ENCODE measurements at regions not wholly inside any gene's neighbourhood (a gene's known extent, or its start where the extent isn't known, plus 50 kb on each side); places are given as distances from the start of the nearest gene placed in this dataset.

GRCh38 chr12:130216031-130216430, 53.8 kb downstream of the FZD10 start:
- Histone ChIP-seq H3K4me3 (ENCODE audit: low read length) (no peak overlapping the region), H3K27me3 (ENCODE audit: control insufficient read depth, insufficient read depth) (no peaks in the 10 kb centered on the region), H3K4me1 (ENCODE audit: control insufficient read depth, insufficient read depth, low read length) (no peaks in the 10 kb centered on the region), H3K9me3 (ENCODE audit: control insufficient read depth, low read length) (no peaks in the 10 kb centered on the region), H3K27ac (ENCODE audit: low read length) (no peak overlapping the region)
- intact Hi-C loops (cut with DNase I), result no loop called here
- whole genome bisulfite sequencing, result 77% methylated on average over 9 of the region's 9 CpGs
- no peak for DNase-seq
- ATAC-seq, result no peak

- DNase-seq (no peak), ATAC-seq (no peak)
- Histone ChIP-seq H3K4me1 (ENCODE audit: control insufficient read depth, insufficient read depth, low read length) (no peaks in the 10 kb centered on the region), H3K27me3 (ENCODE audit: control insufficient read depth, insufficient read depth) (no peaks in the 10 kb centered on the region), H3K27ac (ENCODE audit: low read length) (no peak overlapping the region), H3K4me3 (ENCODE audit: low read length) (no peak overlapping the region), H3K9me3 (ENCODE audit: control insufficient read depth, low read length) (no peaks in the 10 kb centered on the region)
- intact Hi-C loops (cut with DNase I), result no loop called here
- 87% methylated on average over 12 of the region's 12 CpGs for WGBS
Observed at GRCh38 chr12:130218682-130219081, 56.4 kb downstream of the FZD10 start.

GRCh38 chr12:130219929-130220705, 57.9 kb downstream of the FZD10 start:
- Histone ChIP-seq H3K4me3 (ENCODE audit: low read length) (no peak overlapping the region), H3K27me3 (ENCODE audit: control insufficient read depth, insufficient read depth) (no peaks in the 10 kb centered on the region), H3K27ac (ENCODE audit: low read length) (no peak overlapping the region), H3K4me1 (ENCODE audit: control insufficient read depth, insufficient read depth, low read length) (no peaks in the 10 kb centered on the region), H3K9me3 (ENCODE audit: control insufficient read depth, low read length) (no peaks in the 10 kb centered on the region)
- 23% methylated on average over 15 of the region's 15 CpGs for WGBS
- no peak for ATAC-seq
- DNase-seq, result no peak
- intact Hi-C loops (cut with DNase I), result no loop called here

GRCh38 chr12:130220706-130221100, 58.4 kb downstream of the FZD10 start:
- WGBS, result 18% methylated on average over 9 of the region's 9 CpGs
- Histone ChIP-seq H3K27me3 (ENCODE audit: control insufficient read depth, insufficient read depth) (no peaks in the 10 kb centered on the region), H3K4me1 (ENCODE audit: control insufficient read depth, insufficient read depth, low read length) (no peaks in the 10 kb centered on the region), H3K9me3 (ENCODE audit: control insufficient read depth, low read length) (no peaks in the 10 kb centered on the region), H3K27ac (ENCODE audit: low read length) (no peak overlapping the region), H3K4me3 (ENCODE audit: low read length) (no peak overlapping the region)
- ATAC-seq, result no peak
- intact Hi-C loops (cut with DNase I), result no loop called here
- no peak for DNase-seq

GRCh38 chr12:130222519-130223218, 60.4 kb downstream of the FZD10 start:
- H3K4me1 ChIP-seq (ENCODE audit: control insufficient read depth, insufficient read depth, low read length), result no peaks in the 10 kb centered on the region
- no peak for ATAC-seq
- no peaks in the 10 kb centered on the region for H3K27me3 ChIP-seq (ENCODE audit: control insufficient read depth, insufficient read depth)
- no peak overlapping the region for H3K27ac ChIP-seq (ENCODE audit: low read length)
- no peak for DNase-seq
- intact Hi-C loops (cut with DNase I), result no loop called here
- 32% methylated on average over 23 of the region's 23 CpGs for WGBS
- H3K9me3 ChIP-seq (ENCODE audit: control insufficient read depth, low read length), result no peaks in the 10 kb centered on the region
- H3K4me3 ChIP-seq (ENCODE audit: low read length), result no peak overlapping the region

- WGBS, result 84% methylated on average over 6 of the region's 6 CpGs
- H3K4me1 ChIP-seq (ENCODE audit: control insufficient read depth, insufficient read depth, low read length), result no peaks in the 10 kb centered on the region
- no peaks in the 10 kb centered on the region for H3K27me3 ChIP-seq (ENCODE audit: control insufficient read depth, insufficient read depth)
- no peak overlapping the region for H3K4me3 ChIP-seq (ENCODE audit: low read length)
- DNase-seq, result no peak
- ATAC-seq, result no peak
- H3K27ac ChIP-seq (ENCODE audit: low read length), result no peak overlapping the region
- H3K9me3 ChIP-seq (ENCODE audit: control insufficient read depth, low read length), result no peaks in the 10 kb centered on the region
- intact Hi-C loops (cut with DNase I), result no loop called here
Observed at GRCh38 chr12:130223767-130224244, 61.5 kb downstream of the FZD10 start.

GRCh38 chr12:130224613-130225012, 62.3 kb downstream of the FZD10 start:
- Histone ChIP-seq H3K27me3 (ENCODE audit: control insufficient read depth, insufficient read depth) (no peaks in the 10 kb centered on the region), H3K27ac (ENCODE audit: low read length) (no peak overlapping the region)

GRCh38 chr12:130225347-130225746, 63.1 kb downstream of the FZD10 start:
- Histone ChIP-seq H3K9me3 (ENCODE audit: control insufficient read depth, low read length) (no peaks in the 10 kb centered on the region), H3K4me1 (ENCODE audit: control insufficient read depth, insufficient read depth, low read length) (no peaks in the 10 kb centered on the region), H3K27ac (ENCODE audit: low read length) (no peak overlapping the region), H3K27me3 (ENCODE audit: control insufficient read depth, insufficient read depth) (no peaks in the 10 kb centered on the region), H3K4me3 (ENCODE audit: low read length) (no peak overlapping the region)
- intact Hi-C loops (cut with DNase I), result no loop called here
- DNase-seq, result no peak
- WGBS, result 48% methylated on average over 6 of the region's 6 CpGs
- no peak for ATAC-seq

More at GRCh38 chr12:130224613-130225012, 62.3 kb downstream of the FZD10 start:
- Histone ChIP-seq H3K4me1 (ENCODE audit: control insufficient read depth, insufficient read depth, low read length) (no peaks in the 10 kb centered on the region), H3K9me3 (ENCODE audit: control insufficient read depth, low read length) (no peaks in the 10 kb centered on the region), H3K4me3 (ENCODE audit: low read length) (no peak overlapping the region)
- intact Hi-C loops (cut with DNase I), result no loop called here
- ATAC-seq (no peak), DNase-seq (no peak)
- WGBS, result 68% methylated on average over 14 of the region's 14 CpGs

GRCh38 chr12:130226126-130226525, 63.9 kb downstream of the FZD10 start:
- H3K27ac ChIP-seq (ENCODE audit: low read length), result no peak overlapping the region
- no peaks in the 10 kb centered on the region for H3K27me3 ChIP-seq (ENCODE audit: control insufficient read depth, insufficient read depth)
- no peaks in the 10 kb centered on the region for H3K4me1 ChIP-seq (ENCODE audit: control insufficient read depth, insufficient read depth, low read length)
- H3K4me3 ChIP-seq (ENCODE audit: low read length), result no peak overlapping the region
- ATAC-seq (no peak), DNase-seq (no peak)
- WGBS, result 68% methylated on average over 11 of the region's 11 CpGs
- intact Hi-C loops (cut with DNase I), result no loop called here
- H3K9me3 ChIP-seq (ENCODE audit: control insufficient read depth, low read length), result no peaks in the 10 kb centered on the region

GRCh38 chr12:130226771-130227170, 64.5 kb downstream of the FZD10 start:
- ATAC-seq (no peak), DNase-seq (no peak)
- no peaks in the 10 kb centered on the region for H3K9me3 ChIP-seq (ENCODE audit: control insufficient read depth, low read length)
- 86% methylated on average over 13 of the region's 13 CpGs for WGBS
- intact Hi-C loops (cut with DNase I), result no loop called here
- H3K4me1 ChIP-seq (ENCODE audit: control insufficient read depth, insufficient read depth, low read length), result no peaks in the 10 kb centered on the region
- no peaks in the 10 kb centered on the region for H3K27me3 ChIP-seq (ENCODE audit: control insufficient read depth, insufficient read depth)
- H3K4me3 ChIP-seq (ENCODE audit: low read length), result no peak overlapping the region
- no peak overlapping the region for H3K27ac ChIP-seq (ENCODE audit: low read length)

GRCh38 chr12:130227641-130228040, 65.4 kb downstream of the FZD10 start:
- WGBS, result 60% methylated on average over 4 of the region's 4 CpGs
- ATAC-seq (no peak), DNase-seq (no peak)
- no peaks in the 10 kb centered on the region for H3K4me1 ChIP-seq (ENCODE audit: control insufficient read depth, insufficient read depth, low read length)
- H3K4me3 ChIP-seq (ENCODE audit: low read length), result no peak overlapping the region
- no peaks in the 10 kb centered on the region for H3K27me3 ChIP-seq (ENCODE audit: control insufficient read depth, insufficient read depth)
- H3K27ac ChIP-seq (ENCODE audit: low read length), result no peak overlapping the region
- H3K9me3 ChIP-seq (ENCODE audit: control insufficient read depth, low read length), result no peaks in the 10 kb centered on the region
- intact Hi-C loops (cut with DNase I), result no loop called here

All from right cardiac atrium (tissue), 5 donors.